ENCODE measurements at regions not wholly inside any gene's neighbourhood (a gene's known extent, or its start where the extent isn't known, plus 50 kb on each side); places are given as distances from the start of the nearest gene placed in this dataset.

GRCh38 chr4:124785645-124786044, 73.1 kb upstream of the ANKRD50 start:
- TF ChIP-seq CTCF (conservative IDR thresholded peaks at IDR 0.05; ENCODE audit: low read depth, low read length): no peak
- no peak for DNase-seq (ENCODE audit: low read depth)
- no peak overlapping the region for H3K4me3 ChIP-seq (ENCODE audit: low read depth, low read length)

GRCh38 chr4:124783847-124784246, 71.3 kb upstream of the ANKRD50 start:
- DNase-seq (ENCODE audit: low read depth): peak; percentile 80
- no peak for TF ChIP-seq CTCF (conservative IDR thresholded peaks at IDR 0.05; ENCODE audit: low read depth, low read length)
- no peak overlapping the region for H3K4me3 ChIP-seq (ENCODE audit: low read depth, low read length)

DNA sequence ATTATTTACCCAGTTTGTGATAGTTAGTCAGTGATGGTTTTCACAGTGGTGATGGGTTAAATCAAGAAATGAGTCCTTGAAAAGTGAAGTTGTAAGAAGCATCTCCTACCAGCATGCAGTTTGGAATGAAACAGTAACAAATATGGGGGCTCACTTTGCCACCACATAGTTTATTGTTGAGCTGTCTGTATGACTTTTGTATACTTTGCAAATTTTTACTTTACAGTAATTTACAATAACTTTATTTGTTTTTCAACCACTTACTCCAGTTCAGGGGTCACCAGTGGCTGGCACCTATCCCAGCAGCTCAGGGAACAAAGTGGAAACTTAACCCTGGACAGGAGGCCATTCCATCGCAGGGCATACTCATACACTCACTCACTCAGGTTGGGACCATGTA, 64.5 kb upstream of the ANKRD50 start:
- DNase-seq (ENCODE audit: low read depth): peak; percentile 43
- H3K4me3 ChIP-seq (ENCODE audit: low read depth, low read length): no peak overlapping the region
- no peak for TF ChIP-seq CTCF (conservative IDR thresholded peaks at IDR 0.05; ENCODE audit: low read depth, low read length)

GRCh38 chr4:124768596-124769365, 56.2 kb upstream of the ANKRD50 start:
- DNase-seq (ENCODE audit: low read depth): no peak
- no peak for TF ChIP-seq CTCF (conservative IDR thresholded peaks at IDR 0.05; ENCODE audit: low read depth, low read length)
- no peak overlapping the region for H3K4me3 ChIP-seq (ENCODE audit: low read depth, low read length)

- no peak for DNase-seq (ENCODE audit: low read depth)
- no peak overlapping the region for H3K4me3 ChIP-seq (ENCODE audit: low read depth, low read length)
- no peak for TF ChIP-seq CTCF (conservative IDR thresholded peaks at IDR 0.05; ENCODE audit: low read depth, low read length)
Measured at GRCh38 chr4:124762956-124763355, 50.4 kb upstream of the ANKRD50 start.

All from choroid plexus epithelial cell (primary cell).